ENCODE measurements at regions not wholly inside any gene's neighbourhood (a gene's known extent, or its start where the extent isn't known, plus 50 kb on each side); places are given as distances from the start of the nearest gene placed in this dataset.
"Not testable (repeated sequence)": the region's sequence is repeated elsewhere in the genome, so short reads cannot be mapped to it uniquely, and the experiment has no call there.

DNA sequence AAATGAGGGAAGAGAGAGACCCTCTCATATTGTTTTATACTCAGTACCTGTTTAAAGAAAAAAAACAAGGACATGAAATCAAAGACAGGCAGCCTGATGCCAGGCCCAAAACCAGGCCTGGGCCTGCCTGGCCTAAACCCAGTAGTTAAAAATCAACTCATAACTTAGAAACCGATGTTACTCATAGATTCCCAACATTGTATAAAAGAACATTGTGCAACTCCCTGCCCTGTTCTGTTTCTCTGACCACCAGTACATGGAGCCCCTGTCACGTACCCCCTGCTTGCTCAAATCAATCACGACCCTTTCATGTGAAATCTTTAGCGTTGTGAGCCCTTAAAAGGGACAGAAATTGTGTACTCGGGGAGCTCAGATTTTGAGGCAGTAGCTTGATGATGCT, 291.4 kb upstream of the SGCG start:
- H3K79me1 ChIP-seq (ENCODE audit: low read depth, low read length); H3K4me3 ChIP-seq (ENCODE audit: extremely low read depth in 1 of 4, insufficient read depth in 2 of 4, low read depth in 3 of 4, low read length in 4 of 4); H3K23ac ChIP-seq (ENCODE audit: insufficient read length); H2BK5ac ChIP-seq (ENCODE audit: low read depth, low read length); DNase-seq (ENCODE audit: low read depth in 1 of 2, low spot score in 2 of 2); H2BK12ac ChIP-seq (ENCODE audit: low read depth, low read length); H3K79me2 ChIP-seq (ENCODE audit: control insufficient read depth in 1 of 2, insufficient read depth in 2 of 2, low read length in 2 of 2); H4K8ac ChIP-seq (ENCODE audit: extremely low read depth, insufficient read depth, low read length); H4K5ac ChIP-seq (ENCODE audit: insufficient read length, low read depth, low read length); H3K36me3 ChIP-seq (ENCODE audit: control insufficient read depth in 2 of 4, insufficient read depth in 4 of 4, low read length in 3 of 4); H2BK15ac ChIP-seq (ENCODE audit: low read length); H3K9me3 ChIP-seq (ENCODE audit: insufficient read depth in 2 of 2, low read depth in 1 of 2, low read length in 1 of 2); H3K27ac ChIP-seq (ENCODE audit: low read depth, low read length); POLR2A ChIA-PET (ENCODE audit: partially characterized antibody); H3K4me1 ChIP-seq (replicated peaks in 1 of 4; ENCODE audit: control insufficient read depth in 3 of 4, insufficient read depth in 4 of 4, low read length in 3 of 4); H3K27me3 ChIP-seq (replicated peaks in 1 of 4; ENCODE audit: control insufficient read depth in 3 of 4, extremely low read depth in 1 of 4, insufficient read depth in 3 of 4, low read length in 3 of 4); H2BK20ac ChIP-seq (ENCODE audit: low read length); H3K4ac ChIP-seq (replicated peaks; ENCODE audit: insufficient read length, low read depth, low read length); H3K56ac ChIP-seq (replicated peaks; ENCODE audit: insufficient read length, low read depth, low read length); FAIRE-seq; CTCF ChIA-PET (ENCODE audit: partially characterized antibody); H3K23me2 ChIP-seq (ENCODE audit: low read depth, low read length); H2AFZ ChIP-seq (ENCODE audit: low read length); H4K91ac ChIP-seq (replicated peaks; ENCODE audit: insufficient read length, low read length); H3K18ac ChIP-seq (ENCODE audit: extremely low read depth, low read length); H2BK120ac ChIP-seq (replicated peaks; ENCODE audit: low read depth, low read length); H4K20me1 ChIP-seq (replicated peaks in 1 of 2; ENCODE audit: control insufficient read depth in 1 of 2, insufficient read depth in 2 of 2, low read length in 2 of 2); H3K9ac ChIP-seq (replicated peaks in 1 of 4; ENCODE audit: extremely low read depth in 1 of 4, low read depth in 3 of 4, low read length in 3 of 4); H2AK5ac ChIP-seq (ENCODE audit: low read depth, low read length); H3K14ac ChIP-seq (ENCODE audit: insufficient read length); H3K4me2 ChIP-seq (ENCODE audit: insufficient read depth in 1 of 2, low read depth in 2 of 2, low read length in 2 of 2): not testable (repeated sequence)
- 90% methylated on average over 5 of the region's 5 CpGs; no CpG with 5 or more reads in 1 of the 2 experiments for WGBS, 2 experiments (ENCODE audit: extremely low coverage in 1 of 2, insufficient coverage in 1 of 2, insufficient read length in 1 of 2, insufficient replicate concordance in 2 of 2, low coverage in 1 of 2, low lambda C conversion rate in 2 of 2, missing lambda C conversion rate in 1 of 2)
